ENCODE measurements at regions not wholly inside any gene's neighbourhood (a gene's known extent, or its start where the extent isn't known, plus 50 kb on each side); places are given as distances from the start of the nearest gene placed in this dataset.

- TF ChIP-seq CTCF (IDR thresholded peaks at IDR 0.05) (no peak), POLR2A (IDR thresholded peaks at IDR 0.05) (no peak)
Measured at GRCh38 chr1:221897321-221897721, 155.4 kb upstream of the DUSP10 start.
